HAP-1 (cell line): ENCODE measurements at regions not wholly inside any gene's neighbourhood (a gene's known extent, or its start where the extent isn't known, plus 50 kb on each side); places are given as distances from the start of the nearest gene placed in this dataset.

Source experiments
- DNase-seq, 2 experiments: peaks; one replicate each; pipeline ENCODE4 v3.0.0-alpha.2; 2016 to 2020; ENCODE audit warnings: low spot score in 2 of 2
- H3K27me3 ChIP-seq: fragments of 250-450 bp; sonication (Bioruptor Pico); 2 replicates; pipeline ENCODE4 v1.5.1; 2020; ENCODE audit warnings: low read depth, mild to moderate bottlenecking, moderate library complexity
- H3K36me3 ChIP-seq: fragments of 250-450 bp; sonication (Bioruptor Pico); replicated peaks from 2 replicates; pipeline ENCODE4 v1.5.1; 2020; ENCODE audit warnings: mild to moderate bottlenecking
- H3K4me1 ChIP-seq: fragments of 250-450 bp; sonication (Bioruptor Pico); 2 replicates; pipeline ENCODE4 v1.5.1; 2020; ENCODE audit warnings: mild to moderate bottlenecking
- H3K4me3 ChIP-seq: fragments of 250-450 bp; sonication (Bioruptor Pico); 2 replicates; pipeline ENCODE4 v1.5.1; 2020; ENCODE audit warnings: mild to moderate bottlenecking, moderate library complexity
- H3K9me3 ChIP-seq: fragments of 250-450 bp; sonication (Bioruptor Pico); 2 replicates; pipeline ENCODE4 v1.5.1; 2020; ENCODE audit warnings: mild to moderate bottlenecking, moderate library complexity
- in situ Hi-C: fragments of 300-500 bp; cut with MboI; formaldehyde crosslinking; loops from 3 replicates; pipeline ENCODE4 v1.14.3; 2020; ENCODE audit warnings: low sequenced_read_pairs, inconsistent platforms, mixed read lengths

- no peaks in the 10 kb centered on the region; the same call in 1 of the 2 replicates for H3K4me1 ChIP-seq
- DNase-seq: no peak
- no peaks in the 10 kb centered on the region for H3K36me3 ChIP-seq
- in situ Hi-C loops: loop anchor here (25.0 kb wide), 1 partner anchor 761 kb away; no protein-coding TSS in a partner anchor
- no peak overlapping the region for H3K4me3 ChIP-seq
- no peaks in the 10 kb centered on the region for H3K27me3 ChIP-seq
- no peaks in the 10 kb centered on the region for H3K9me3 ChIP-seq
Observed at GRCh38 chr5:133873449-133873848, 95.0 kb downstream of the C5orf15 start.

GRCh38 chr5:133870661-133871060, 97.8 kb downstream of the C5orf15 start:
- in situ Hi-C loops: loop anchor here (25.0 kb wide), 1 partner anchor 758 kb away; no protein-coding TSS in a partner anchor
- H3K4me1 ChIP-seq: no peaks in the 10 kb centered on the region; the same call in 1 of the 2 replicates

GRCh38 chr5:133869519-133870335, 98.7 kb downstream of the C5orf15 start:
- H3K4me1 ChIP-seq: no peaks in the 10 kb centered on the region; the same call in 1 of the 2 replicates
- H3K9me3 ChIP-seq: no peaks in the 10 kb centered on the region
- DNase-seq: no peak
- no peaks in the 10 kb centered on the region for H3K27me3 ChIP-seq
- H3K36me3 ChIP-seq: no peaks in the 10 kb centered on the region
- H3K4me3 ChIP-seq: no peak overlapping the region
- in situ Hi-C loops: loop anchor here (25.0 kb wide), 1 partner anchor 757 kb away; no protein-coding TSS in a partner anchor

More at GRCh38 chr5:133870661-133871060, 97.8 kb downstream of the C5orf15 start:
- Histone ChIP-seq H3K9me3 (no peaks in the 10 kb centered on the region), H3K4me3 (no peak overlapping the region), H3K36me3 (no peaks in the 10 kb centered on the region), H3K27me3 (no peaks in the 10 kb centered on the region)
- no peak for DNase-seq

GRCh38 chr5:133868946-133869518, 99.4 kb downstream of the C5orf15 start:
- Histone ChIP-seq H3K9me3 (no peaks in the 10 kb centered on the region), H3K4me1 (no peaks in the 10 kb centered on the region; the same call in 1 of the 2 replicates), H3K4me3 (no peak overlapping the region), H3K36me3 (no peaks in the 10 kb centered on the region), H3K27me3 (no peaks in the 10 kb centered on the region)
- in situ Hi-C loops: loop anchor here (25.0 kb wide), 1 partner anchor 757 kb away; no protein-coding TSS in a partner anchor
- DNase-seq: peak; percentile 63 to 83

- H3K9me3 ChIP-seq: no peaks in the 10 kb centered on the region
- H3K27me3 ChIP-seq: no peaks in the 10 kb centered on the region
- DNase-seq: no peak
- no peaks in the 10 kb centered on the region for H3K36me3 ChIP-seq
- in situ Hi-C loops: loop anchor here (25.0 kb wide), 1 partner anchor 756 kb away; no protein-coding TSS in a partner anchor
- H3K4me3 ChIP-seq: no peak overlapping the region
- H3K4me1 ChIP-seq: no peaks in the 10 kb centered on the region; the same call in 1 of the 2 replicates
Observed at GRCh38 chr5:133867851-133868545, 100.4 kb downstream of the C5orf15 start.

- in situ Hi-C loops: loop anchor here (25.0 kb wide), 1 partner anchor 755 kb away; no protein-coding TSS in a partner anchor
- no peak for DNase-seq
- Histone ChIP-seq H3K4me1 (no peaks in the 10 kb centered on the region; the same call in 1 of the 2 replicates), H3K36me3 (no peaks in the 10 kb centered on the region), H3K4me3 (no peak overlapping the region), H3K9me3 (no peaks in the 10 kb centered on the region), H3K27me3 (no peaks in the 10 kb centered on the region)
Observed at GRCh38 chr5:133867341-133867740, 101.1 kb downstream of the C5orf15 start.

- Histone ChIP-seq H3K27me3 (no peaks in the 10 kb centered on the region), H3K9me3 (no peaks in the 10 kb centered on the region), H3K36me3 (no peaks in the 10 kb centered on the region), H3K4me1 (no peaks in the 10 kb centered on the region; the same call in 1 of the 2 replicates), H3K4me3 (no peak overlapping the region)
- no peak for DNase-seq
- in situ Hi-C loops: loop anchor here (25.0 kb wide), 1 partner anchor 755 kb away; no protein-coding TSS in a partner anchor
Observed at GRCh38 chr5:133866903-133867245, 101.6 kb downstream of the C5orf15 start.

GRCh38 chr5:133866160-133866902, 102.1 kb downstream of the C5orf15 start:
- Histone ChIP-seq H3K27me3 (no peaks in the 10 kb centered on the region), H3K4me3 (no peak overlapping the region), H3K4me1 (no peaks in the 10 kb centered on the region; the same call in 1 of the 2 replicates), H3K36me3 (no peaks in the 10 kb centered on the region), H3K9me3 (no peaks in the 10 kb centered on the region)
- DNase-seq: no peak
- in situ Hi-C loops: loop anchor here (25.0 kb wide), 1 partner anchor 754 kb away; no protein-coding TSS in a partner anchor

GRCh38 chr5:133865113-133865512, 103.3 kb downstream of the C5orf15 start:
- Histone ChIP-seq H3K36me3 (no peaks in the 10 kb centered on the region), H3K27me3 (no peaks in the 10 kb centered on the region), H3K9me3 (no peaks in the 10 kb centered on the region), H3K4me3 (no peak overlapping the region), H3K4me1 (no peaks in the 10 kb centered on the region; the same call in 1 of the 2 replicates)
- no peak for DNase-seq
- in situ Hi-C loops: loop anchor here (25.0 kb wide), 1 partner anchor 753 kb away; no protein-coding TSS in a partner anchor

GRCh38 chr5:133864711-133865110, 103.7 kb downstream of the C5orf15 start:
- in situ Hi-C loops: loop anchor here (25.0 kb wide), 1 partner anchor 752 kb away; no protein-coding TSS in a partner anchor
- H3K4me1 ChIP-seq: no peaks in the 10 kb centered on the region; the same call in 1 of the 2 replicates

GRCh38 chr5:133863857-133864585, 104.4 kb downstream of the C5orf15 start:
- Histone ChIP-seq H3K27me3 (no peaks in the 10 kb centered on the region), H3K9me3 (no peaks in the 10 kb centered on the region), H3K36me3 (no peaks in the 10 kb centered on the region), H3K4me3 (no peak overlapping the region), H3K4me1 (no peaks in the 10 kb centered on the region; the same call in 1 of the 2 replicates)
- in situ Hi-C loops: loop anchor here (25.0 kb wide), 1 partner anchor 752 kb away; no protein-coding TSS in a partner anchor
- no peak for DNase-seq

More at GRCh38 chr5:133864711-133865110, 103.7 kb downstream of the C5orf15 start:
- Histone ChIP-seq H3K9me3 (no peaks in the 10 kb centered on the region), H3K36me3 (no peaks in the 10 kb centered on the region), H3K4me3 (no peak overlapping the region), H3K27me3 (no peaks in the 10 kb centered on the region)
- DNase-seq: no peak

- Histone ChIP-seq H3K4me1 (no peaks in the 10 kb centered on the region), H3K9me3 (no peaks in the 10 kb centered on the region), H3K4me3 (no peak overlapping the region), H3K36me3 (no peaks in the 10 kb centered on the region), H3K27me3 (no peaks in the 10 kb centered on the region)
- DNase-seq: no peak
- in situ Hi-C loops: loop anchor here (25.0 kb wide), 1 partner anchor 749 kb away; no protein-coding TSS in a partner anchor
Observed at GRCh38 chr5:133861161-133861737, 107.2 kb downstream of the C5orf15 start.
